ENCODE measurements at regions not wholly inside any gene's neighbourhood (a gene's known extent, or its start where the extent isn't known, plus 50 kb on each side); places are given as distances from the start of the nearest gene placed in this dataset.

DNA sequence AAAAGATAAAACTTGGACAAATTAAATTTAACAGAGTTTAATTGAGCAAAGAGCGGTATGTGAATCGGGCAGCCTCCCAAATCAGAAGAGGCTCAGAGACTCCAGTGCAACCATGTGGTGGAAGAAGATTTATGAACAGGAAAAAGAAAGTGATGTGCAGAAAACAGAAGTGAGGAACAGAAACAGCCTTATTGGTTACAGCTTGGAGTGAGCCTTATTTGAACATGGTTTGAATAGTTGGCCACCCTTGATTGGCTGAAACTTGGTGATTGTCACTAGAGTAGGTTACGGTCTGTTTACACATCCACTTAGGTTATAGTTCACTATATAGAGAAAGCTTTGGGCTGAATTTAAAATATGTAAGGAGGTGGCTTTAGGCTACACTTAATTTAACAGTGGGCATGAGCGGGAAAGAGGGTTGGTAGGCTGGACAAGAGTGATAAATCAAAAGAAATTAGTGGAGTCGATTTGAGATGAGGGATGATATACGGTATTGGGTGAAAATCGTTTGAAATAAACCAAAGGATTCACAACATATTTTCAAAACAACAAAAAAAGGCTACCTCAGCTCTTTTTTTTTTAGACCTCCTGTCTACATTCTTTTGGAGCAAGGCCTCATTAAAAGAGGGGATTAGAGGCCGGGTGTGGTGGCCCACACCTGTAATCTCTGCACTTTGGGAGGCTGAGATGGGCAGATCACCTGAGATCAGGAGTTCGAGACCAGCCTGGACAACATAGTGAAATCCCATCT lies 84.3 kb upstream of the PREP start:
- ChIA-PET POLR2A (ENCODE audit: low non-redundant PET) (no interaction called here), CTCF (interaction anchor here (0.6 to 0.7 kb wide), 4 partner anchors 44 to 375 kb away, joined by 3 read pairs; no protein-coding TSS in a partner anchor)
- TF ChIP-seq, protein P1, sequence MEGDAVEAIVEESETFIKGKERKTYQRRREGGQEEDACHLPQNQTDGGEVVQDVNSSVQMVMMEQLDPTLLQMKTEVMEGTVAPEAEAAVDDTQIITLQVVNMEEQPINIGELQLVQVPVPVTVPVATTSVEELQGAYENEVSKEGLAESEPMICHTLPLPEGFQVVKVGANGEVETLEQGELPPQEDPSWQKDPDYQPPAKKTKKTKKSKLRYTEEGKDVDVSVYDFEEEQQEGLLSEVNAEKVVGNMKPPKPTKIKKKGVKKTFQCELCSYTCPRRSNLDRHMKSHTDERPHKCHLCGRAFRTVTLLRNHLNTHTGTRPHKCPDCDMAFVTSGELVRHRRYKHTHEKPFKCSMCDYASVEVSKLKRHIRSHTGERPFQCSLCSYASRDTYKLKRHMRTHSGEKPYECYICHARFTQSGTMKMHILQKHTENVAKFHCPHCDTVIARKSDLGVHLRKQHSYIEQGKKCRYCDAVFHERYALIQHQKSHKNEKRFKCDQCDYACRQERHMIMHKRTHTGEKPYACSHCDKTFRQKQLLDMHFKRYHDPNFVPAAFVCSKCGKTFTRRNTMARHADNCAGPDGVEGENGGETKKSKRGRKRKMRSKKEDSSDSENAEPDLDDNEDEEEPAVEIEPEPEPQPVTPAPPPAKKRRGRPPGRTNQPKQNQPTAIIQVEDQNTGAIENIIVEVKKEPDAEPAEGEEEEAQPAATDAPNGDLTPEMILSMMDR (conservative IDR thresholded peaks at IDR 0.05; ENCODE audit: low read depth), result no peak
- no peak for DNase-seq (ENCODE audit: low spot score)
- no peak overlapping the region for H3K27ac ChIP-seq

DNA sequence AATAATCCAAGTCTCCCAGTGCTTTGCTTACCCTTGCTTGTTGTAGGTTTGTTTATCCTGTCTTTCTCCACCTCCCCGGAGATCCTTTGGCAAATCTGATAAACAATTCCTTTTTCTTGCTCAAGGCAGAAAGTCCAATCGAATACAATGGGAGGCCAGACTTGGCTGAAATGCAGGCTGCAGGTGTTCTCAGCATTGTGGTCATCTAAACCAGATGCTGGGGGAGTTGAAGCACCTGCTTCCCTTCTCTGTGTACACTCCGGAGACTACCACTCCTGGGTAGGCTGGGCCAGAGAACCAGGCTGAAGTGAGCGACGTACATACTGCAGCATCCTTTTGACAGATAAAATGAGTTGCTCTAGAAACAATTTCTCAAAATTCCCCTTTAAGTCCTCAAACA lies 82.6 kb upstream of the PREP start:
- no peak for DNase-seq (ENCODE audit: low spot score)
- ChIA-PET POLR2A (ENCODE audit: low non-redundant PET) (no interaction called here), CTCF (interaction anchor here (0.6 to 1.9 kb wide), 4 partner anchors 312 to 738 kb away, joined by 3 to 9 read pairs (median 4); no protein-coding TSS in a partner anchor)
- H3K27ac ChIP-seq, result no peak overlapping the region
- TF ChIP-seq, protein P1 (conservative IDR thresholded peaks at IDR 0.05; ENCODE audit: low read depth), result no peak

DNA sequence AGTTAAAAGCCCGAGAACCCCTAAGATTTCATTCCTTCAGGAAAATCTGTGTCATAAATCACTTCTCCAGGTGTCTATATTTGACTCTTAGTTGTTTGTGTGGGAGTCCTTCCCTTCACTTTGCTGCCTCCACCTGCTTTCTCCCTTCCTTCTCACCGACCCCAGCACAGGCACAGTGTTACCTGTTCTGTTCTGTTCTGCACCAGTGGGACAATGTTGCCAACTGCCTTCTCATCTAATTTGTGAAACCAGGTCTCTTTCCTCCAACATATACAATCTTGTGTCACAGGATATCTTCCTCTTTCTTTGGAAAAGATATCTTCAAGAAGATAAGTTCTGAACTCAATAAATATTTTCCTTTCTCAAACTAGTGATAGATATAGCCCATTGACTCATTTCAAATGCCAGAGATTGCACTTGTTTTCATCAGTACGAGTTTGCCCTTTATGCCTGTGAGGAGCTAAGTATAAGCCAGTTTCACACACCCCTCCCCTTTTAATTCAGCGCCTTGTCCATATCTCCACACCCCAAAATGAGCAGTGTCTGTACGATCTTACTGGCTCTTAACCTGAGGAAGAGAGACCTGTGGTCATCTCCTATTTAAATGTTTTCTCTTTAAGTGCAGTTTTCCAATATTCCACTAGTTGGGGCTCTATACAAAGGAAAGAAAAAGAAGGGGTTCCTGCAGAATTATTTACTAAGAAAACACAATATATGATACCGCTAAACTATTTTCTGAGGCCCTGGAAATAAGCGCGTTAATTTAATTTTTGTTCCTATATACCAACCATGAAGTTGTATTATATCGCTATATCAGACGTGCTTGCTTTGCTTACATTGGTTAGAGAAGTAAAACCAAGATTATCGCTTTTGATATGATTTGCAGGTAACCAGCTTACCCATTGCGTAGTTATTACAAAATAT lies 81.6 kb upstream of the PREP start:
- CTCF ChIA-PET, result interaction anchor here (0.6 to 1.9 kb wide), 6 partner anchors 313 to 769 kb away, joined by 3 to 9 read pairs (median 4); partner anchors contain the start of gene PRDM1
- POLR2A ChIA-PET (ENCODE audit: low non-redundant PET), result no interaction called here
- TF ChIP-seq, protein P1 (conservative IDR thresholded peaks at IDR 0.05; ENCODE audit: low read depth), result peak; percentile 95
- H3K27ac ChIP-seq, result no peak overlapping the region
- DNase-seq (ENCODE audit: low spot score), result peak; percentile 38

DNA sequence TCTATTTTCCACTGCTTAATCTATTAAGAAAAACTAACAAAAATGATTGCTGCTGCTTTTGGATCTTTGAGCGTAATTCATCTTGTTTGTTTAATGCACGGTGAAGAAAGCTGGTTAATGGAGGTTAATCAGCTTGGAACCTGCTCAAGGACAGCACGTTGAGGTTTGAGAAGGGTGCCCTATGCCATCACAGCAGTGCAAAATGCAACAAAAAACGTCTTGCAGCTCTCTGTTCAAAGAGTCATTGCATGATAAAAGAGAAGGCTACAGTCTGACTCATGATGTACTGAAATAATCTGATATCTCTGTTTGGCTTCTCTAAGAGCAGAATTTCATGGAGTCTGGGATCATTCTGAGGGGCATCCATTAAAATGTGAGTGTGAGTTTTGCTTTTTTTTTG lies 80.6 kb upstream of the PREP start:
- CTCF ChIA-PET, result interaction anchor here (0.6 to 1.6 kb wide), 5 partner anchors 52 to 815 kb away, joined by 3 to 12 read pairs (median 5); partner anchors contain the start of gene PRDM1
- DNase-seq (ENCODE audit: low spot score), result no peak
- TF ChIP-seq, protein P1 (conservative IDR thresholded peaks at IDR 0.05; ENCODE audit: low read depth), result no peak
- H3K27ac ChIP-seq, result no peak overlapping the region
- POLR2A ChIA-PET (ENCODE audit: low non-redundant PET), result no interaction called here

DNA sequence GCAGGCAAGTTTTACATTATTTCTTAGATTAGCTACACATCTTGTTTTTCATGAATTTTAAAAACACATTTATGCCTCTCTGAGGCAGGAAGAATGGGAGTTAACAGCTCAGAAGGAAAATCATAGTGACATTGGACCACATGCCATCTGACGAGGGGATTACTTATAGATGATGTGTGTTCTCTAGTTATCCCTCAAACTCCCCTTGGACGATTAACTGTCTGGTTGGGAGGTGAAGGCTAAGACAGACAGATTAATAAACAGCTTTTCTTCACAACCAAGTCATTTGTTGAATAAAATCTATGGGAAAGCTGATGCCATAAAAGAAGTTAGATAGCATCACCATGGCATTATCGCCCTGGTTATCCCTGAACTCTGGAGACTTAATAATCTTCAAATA lies 80.0 kb upstream of the PREP start:
- POLR2A ChIA-PET (ENCODE audit: low non-redundant PET), result no interaction called here
- no peak for DNase-seq (ENCODE audit: low spot score)
- TF ChIP-seq, protein P1 (conservative IDR thresholded peaks at IDR 0.05; ENCODE audit: low read depth), result no peak
- no peak overlapping the region for H3K27ac ChIP-seq
- CTCF ChIA-PET, result interaction anchor here (0.6 to 1.6 kb wide), 4 partner anchors 52 to 722 kb away, joined by 3 to 12 read pairs (median 6); partner anchors contain the start of gene PRDM1

DNA sequence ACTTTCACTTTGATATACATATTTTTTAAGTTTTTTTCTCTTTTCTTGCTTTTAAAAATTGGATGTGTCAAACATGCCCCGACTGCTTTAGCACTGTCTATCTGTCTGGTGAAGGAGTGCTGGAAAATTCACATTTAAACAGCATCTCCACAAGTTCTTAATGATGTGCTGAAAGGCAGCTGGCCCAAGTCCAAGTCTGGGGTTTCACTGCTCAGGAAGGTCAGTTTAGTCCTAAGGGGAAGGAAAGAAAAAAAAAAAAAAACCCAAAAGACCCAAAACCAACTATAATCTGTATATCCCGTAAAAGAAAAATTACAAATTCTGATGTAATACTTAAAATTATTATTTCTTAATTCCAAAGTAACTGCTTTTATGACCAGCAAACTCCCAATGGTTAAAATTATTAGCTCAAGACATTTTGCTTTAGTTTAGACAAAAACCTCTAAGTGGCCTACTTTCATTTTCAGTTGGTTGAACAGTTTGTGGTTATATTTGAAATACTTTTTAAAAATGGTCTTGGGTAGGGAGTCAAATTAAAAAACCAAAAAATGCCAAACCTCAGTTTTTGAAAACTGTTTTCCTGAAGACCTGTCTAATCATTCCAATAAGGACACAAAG lies 79.5 kb upstream of the PREP start:
- TF ChIP-seq, protein P1 (conservative IDR thresholded peaks at IDR 0.05; ENCODE audit: low read depth), result no peak
- ChIA-PET POLR2A (ENCODE audit: low non-redundant PET) (no interaction called here), CTCF (interaction anchor here (0.6 to 0.7 kb wide), 2 partner anchors 453 to 723 kb away, joined by 3 to 6 read pairs; no protein-coding TSS in a partner anchor)
- H3K27ac ChIP-seq, result no peak overlapping the region
- no peak for DNase-seq (ENCODE audit: low spot score)
